ENCODE measurements at regions not wholly inside any gene's neighbourhood (a gene's known extent, or its start where the extent isn't known, plus 50 kb on each side); places are given as distances from the start of the nearest gene placed in this dataset.

DNA sequence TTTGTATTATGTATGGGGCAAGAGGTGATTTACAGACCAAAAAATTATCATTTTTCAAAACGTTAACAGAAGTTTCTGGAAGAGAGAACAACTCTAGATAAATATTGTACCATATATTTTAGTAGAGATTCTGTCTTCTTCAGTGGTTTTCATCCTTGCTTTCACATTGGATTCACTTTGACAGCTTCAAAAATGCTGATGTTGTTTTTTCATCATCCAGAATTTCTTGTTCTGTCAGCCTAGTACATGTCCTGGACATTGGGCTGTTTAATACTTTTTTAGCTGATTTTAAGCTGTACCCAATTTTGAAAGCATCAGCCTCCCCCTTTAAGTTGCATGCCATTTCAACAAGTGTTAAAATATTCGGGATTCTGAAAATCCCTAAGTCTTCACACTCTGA is 711.3 kb upstream of the LRATD1 start:
- TF ChIP-seq, protein P1, sequence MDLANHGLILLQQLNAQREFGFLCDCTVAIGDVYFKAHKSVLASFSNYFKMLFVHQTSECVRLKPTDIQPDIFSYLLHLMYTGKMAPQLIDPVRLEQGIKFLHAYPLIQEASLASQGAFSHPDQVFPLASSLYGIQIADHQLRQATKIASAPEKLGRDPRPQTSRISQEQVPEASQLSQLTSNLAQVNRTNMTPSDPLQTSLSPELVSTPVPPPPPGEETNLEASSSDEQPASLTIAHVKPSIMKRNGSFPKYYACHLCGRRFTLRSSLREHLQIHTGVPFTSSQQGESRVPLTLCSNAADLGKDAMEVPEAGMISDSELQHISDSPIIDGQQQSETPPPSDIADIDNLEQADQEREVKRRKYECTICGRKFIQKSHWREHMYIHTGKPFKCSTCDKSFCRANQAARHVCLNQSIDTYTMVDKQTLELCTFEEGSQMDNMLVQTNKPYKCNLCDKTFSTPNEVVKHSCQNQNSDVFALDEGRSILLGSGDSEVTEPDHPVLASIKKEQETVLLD (CRISPR knock-in tag; IDR thresholded peaks at IDR 0.05; ENCODE audit: low read depth): no peak
- TF ChIP-seq ZNF232 (CRISPR knock-in tag; IDR thresholded peaks at IDR 0.05; ENCODE audit: borderline replicate concordance): no peak
- no peak for TF ChIP-seq HDAC2 (CRISPR knock-in tag; IDR thresholded peaks at IDR 0.05)
- no peak for TF ChIP-seq FOXA3 (CRISPR knock-in tag; IDR thresholded peaks at IDR 0.05)
- no peak for TF ChIP-seq TBP (CRISPR knock-in tag; IDR thresholded peaks at IDR 0.05)
- TF ChIP-seq, protein P2, sequence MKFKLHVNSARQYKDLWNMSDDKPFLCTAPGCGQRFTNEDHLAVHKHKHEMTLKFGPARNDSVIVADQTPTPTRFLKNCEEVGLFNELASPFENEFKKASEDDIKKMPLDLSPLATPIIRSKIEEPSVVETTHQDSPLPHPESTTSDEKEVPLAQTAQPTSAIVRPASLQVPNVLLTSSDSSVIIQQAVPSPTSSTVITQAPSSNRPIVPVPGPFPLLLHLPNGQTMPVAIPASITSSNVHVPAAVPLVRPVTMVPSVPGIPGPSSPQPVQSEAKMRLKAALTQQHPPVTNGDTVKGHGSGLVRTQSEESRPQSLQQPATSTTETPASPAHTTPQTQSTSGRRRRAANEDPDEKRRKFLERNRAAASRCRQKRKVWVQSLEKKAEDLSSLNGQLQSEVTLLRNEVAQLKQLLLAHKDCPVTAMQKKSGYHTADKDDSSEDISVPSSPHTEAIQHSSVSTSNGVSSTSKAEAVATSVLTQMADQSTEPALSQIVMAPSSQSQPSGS (CRISPR knock-in tag; IDR thresholded peaks at IDR 0.05): no peak
- TF ChIP-seq, protein P3, sequence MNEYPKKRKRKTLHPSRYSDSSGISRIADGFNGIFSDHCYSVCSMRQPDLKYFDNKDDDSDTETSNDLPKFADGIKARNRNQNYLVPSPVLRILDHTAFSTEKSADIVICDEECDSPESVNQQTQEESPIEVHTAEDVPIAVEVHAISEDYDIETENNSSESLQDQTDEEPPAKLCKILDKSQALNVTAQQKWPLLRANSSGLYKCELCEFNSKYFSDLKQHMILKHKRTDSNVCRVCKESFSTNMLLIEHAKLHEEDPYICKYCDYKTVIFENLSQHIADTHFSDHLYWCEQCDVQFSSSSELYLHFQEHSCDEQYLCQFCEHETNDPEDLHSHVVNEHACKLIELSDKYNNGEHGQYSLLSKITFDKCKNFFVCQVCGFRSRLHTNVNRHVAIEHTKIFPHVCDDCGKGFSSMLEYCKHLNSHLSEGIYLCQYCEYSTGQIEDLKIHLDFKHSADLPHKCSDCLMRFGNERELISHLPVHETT (CRISPR knock-in tag; conservative IDR thresholded peaks at IDR 0.05): no peak
- no peak for TF ChIP-seq SMC3 (IDR thresholded peaks at IDR 0.05; ENCODE audit: low read length)
- TF ChIP-seq ELF4 (CRISPR knock-in tag; IDR thresholded peaks at IDR 0.05; ENCODE audit: borderline replicate concordance): no peak
- TF ChIP-seq, protein P4, sequence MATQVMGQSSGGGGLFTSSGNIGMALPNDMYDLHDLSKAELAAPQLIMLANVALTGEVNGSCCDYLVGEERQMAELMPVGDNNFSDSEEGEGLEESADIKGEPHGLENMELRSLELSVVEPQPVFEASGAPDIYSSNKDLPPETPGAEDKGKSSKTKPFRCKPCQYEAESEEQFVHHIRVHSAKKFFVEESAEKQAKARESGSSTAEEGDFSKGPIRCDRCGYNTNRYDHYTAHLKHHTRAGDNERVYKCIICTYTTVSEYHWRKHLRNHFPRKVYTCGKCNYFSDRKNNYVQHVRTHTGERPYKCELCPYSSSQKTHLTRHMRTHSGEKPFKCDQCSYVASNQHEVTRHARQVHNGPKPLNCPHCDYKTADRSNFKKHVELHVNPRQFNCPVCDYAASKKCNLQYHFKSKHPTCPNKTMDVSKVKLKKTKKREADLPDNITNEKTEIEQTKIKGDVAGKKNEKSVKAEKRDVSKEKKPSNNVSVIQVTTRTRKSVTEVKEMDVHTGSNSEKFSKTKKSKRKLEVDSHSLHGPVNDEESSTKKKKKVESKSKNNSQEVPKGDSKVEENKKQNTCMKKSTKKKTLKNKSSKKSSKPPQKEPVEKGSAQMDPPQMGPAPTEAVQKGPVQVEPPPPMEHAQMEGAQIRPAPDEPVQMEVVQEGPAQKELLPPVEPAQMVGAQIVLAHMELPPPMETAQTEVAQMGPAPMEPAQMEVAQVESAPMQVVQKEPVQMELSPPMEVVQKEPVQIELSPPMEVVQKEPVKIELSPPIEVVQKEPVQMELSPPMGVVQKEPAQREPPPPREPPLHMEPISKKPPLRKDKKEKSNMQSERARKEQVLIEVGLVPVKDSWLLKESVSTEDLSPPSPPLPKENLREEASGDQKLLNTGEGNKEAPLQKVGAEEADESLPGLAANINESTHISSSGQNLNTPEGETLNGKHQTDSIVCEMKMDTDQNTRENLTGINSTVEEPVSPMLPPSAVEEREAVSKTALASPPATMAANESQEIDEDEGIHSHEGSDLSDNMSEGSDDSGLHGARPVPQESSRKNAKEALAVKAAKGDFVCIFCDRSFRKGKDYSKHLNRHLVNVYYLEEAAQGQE (IDR thresholded peaks at IDR 0.05; ENCODE audit: borderline replicate concordance in 1 of 2, low read depth in 1 of 2, low read length in 2 of 2): no peak
- TF ChIP-seq, protein P5, sequence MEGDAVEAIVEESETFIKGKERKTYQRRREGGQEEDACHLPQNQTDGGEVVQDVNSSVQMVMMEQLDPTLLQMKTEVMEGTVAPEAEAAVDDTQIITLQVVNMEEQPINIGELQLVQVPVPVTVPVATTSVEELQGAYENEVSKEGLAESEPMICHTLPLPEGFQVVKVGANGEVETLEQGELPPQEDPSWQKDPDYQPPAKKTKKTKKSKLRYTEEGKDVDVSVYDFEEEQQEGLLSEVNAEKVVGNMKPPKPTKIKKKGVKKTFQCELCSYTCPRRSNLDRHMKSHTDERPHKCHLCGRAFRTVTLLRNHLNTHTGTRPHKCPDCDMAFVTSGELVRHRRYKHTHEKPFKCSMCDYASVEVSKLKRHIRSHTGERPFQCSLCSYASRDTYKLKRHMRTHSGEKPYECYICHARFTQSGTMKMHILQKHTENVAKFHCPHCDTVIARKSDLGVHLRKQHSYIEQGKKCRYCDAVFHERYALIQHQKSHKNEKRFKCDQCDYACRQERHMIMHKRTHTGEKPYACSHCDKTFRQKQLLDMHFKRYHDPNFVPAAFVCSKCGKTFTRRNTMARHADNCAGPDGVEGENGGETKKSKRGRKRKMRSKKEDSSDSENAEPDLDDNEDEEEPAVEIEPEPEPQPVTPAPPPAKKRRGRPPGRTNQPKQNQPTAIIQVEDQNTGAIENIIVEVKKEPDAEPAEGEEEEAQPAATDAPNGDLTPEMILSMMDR (CRISPR knock-in tag; IDR thresholded peaks at IDR 0.05): no peak

Data from HepG2 (cell line).